Progenitor cell of endocrine pancreas (in vitro differentiated cells): ENCODE measurements at regions not wholly inside any gene's neighbourhood (a gene's known extent, or its start where the extent isn't known, plus 50 kb on each side); places are given as distances from the start of the nearest gene placed in this dataset.

ENCODE experiments used
- DNase-seq: peaks from one replicate; pipeline ENCODE4 v3.0.0; 2021; ENCODE audit warnings: low spot score; ENCODE audit not compliant: unreplicated experiment
- H3K27ac Mint-ChIP-seq: 2 replicates; pipeline ENCODE4 v1.8.0; 2021; ENCODE audit warnings: mild to moderate bottlenecking, moderate library complexity, mixed read lengths
- H3K27me3 Mint-ChIP-seq: 2 replicates; pipeline ENCODE4 v1.8.0; 2021; ENCODE audit warnings: mixed read lengths
- H3K36me3 Mint-ChIP-seq: 2 replicates; pipeline ENCODE4 v1.8.0; 2022; ENCODE audit warnings: mixed read lengths; ENCODE audit not compliant: insufficient read depth
- H3K4me1 Mint-ChIP-seq: 2 replicates; pipeline ENCODE4 v1.8.0; 2021; ENCODE audit warnings: low read depth, mixed read lengths
- H3K4me3 Mint-ChIP-seq: 2 replicates; pipeline ENCODE4 v1.8.0; 2021; ENCODE audit warnings: low read depth, mild to moderate bottlenecking, moderate library complexity, mixed read lengths
- H3K9me3 Mint-ChIP-seq: 2 replicates; pipeline ENCODE4 v1.8.0; 2021; ENCODE audit warnings: low read depth, mixed read lengths
- TF ChIP-seq, protein P1 (sequence below): fragments of 200-600 bp; sonication (generic); IDR thresholded peaks from one replicate; pipeline ENCODE4 v1.5.0; 2021; ENCODE audit warnings: antibody characterized with exemption, mild to moderate bottlenecking; ENCODE audit not compliant: unreplicated experiment

GRCh38 chr7:68964060-68964459 is 634.2 kb upstream of the AUTS2 start:
- H3K4me3 Mint-ChIP-seq, result no peak overlapping the region
- DNase-seq, result no peak
- H3K27ac Mint-ChIP-seq, result no peak overlapping the region
- H3K27me3 Mint-ChIP-seq, result no peaks in the 10 kb centered on the region
- no peaks in the 10 kb centered on the region for H3K36me3 Mint-ChIP-seq
- peaks cover 4% of the 10 kb centered on the region for H3K9me3 Mint-ChIP-seq
- TF ChIP-seq, protein P1, sequence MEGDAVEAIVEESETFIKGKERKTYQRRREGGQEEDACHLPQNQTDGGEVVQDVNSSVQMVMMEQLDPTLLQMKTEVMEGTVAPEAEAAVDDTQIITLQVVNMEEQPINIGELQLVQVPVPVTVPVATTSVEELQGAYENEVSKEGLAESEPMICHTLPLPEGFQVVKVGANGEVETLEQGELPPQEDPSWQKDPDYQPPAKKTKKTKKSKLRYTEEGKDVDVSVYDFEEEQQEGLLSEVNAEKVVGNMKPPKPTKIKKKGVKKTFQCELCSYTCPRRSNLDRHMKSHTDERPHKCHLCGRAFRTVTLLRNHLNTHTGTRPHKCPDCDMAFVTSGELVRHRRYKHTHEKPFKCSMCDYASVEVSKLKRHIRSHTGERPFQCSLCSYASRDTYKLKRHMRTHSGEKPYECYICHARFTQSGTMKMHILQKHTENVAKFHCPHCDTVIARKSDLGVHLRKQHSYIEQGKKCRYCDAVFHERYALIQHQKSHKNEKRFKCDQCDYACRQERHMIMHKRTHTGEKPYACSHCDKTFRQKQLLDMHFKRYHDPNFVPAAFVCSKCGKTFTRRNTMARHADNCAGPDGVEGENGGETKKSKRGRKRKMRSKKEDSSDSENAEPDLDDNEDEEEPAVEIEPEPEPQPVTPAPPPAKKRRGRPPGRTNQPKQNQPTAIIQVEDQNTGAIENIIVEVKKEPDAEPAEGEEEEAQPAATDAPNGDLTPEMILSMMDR, result no peak
- H3K4me1 Mint-ChIP-seq, result no peaks in the 10 kb centered on the region

DNA sequence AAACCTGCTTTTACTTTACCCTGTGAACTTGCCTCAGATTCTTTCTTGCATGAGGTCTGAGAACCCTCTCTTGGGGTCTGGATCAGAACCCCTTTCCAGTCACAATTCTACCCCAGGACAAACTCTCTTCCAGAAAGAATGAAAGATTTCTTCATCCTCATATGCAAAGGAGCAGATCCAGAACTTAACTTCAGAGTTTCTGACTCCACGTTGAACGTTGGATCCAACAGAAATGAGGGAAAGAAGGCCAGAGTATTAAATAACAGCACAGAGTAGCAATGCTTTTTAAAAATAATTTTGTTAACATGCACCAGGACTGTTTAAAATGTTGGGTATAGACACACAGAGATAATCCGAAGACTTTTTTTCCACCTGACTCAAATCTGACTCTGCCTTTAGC is 632.9 kb upstream of the AUTS2 start:
- H3K4me1 Mint-ChIP-seq, result no peaks in the 10 kb centered on the region

DNA sequence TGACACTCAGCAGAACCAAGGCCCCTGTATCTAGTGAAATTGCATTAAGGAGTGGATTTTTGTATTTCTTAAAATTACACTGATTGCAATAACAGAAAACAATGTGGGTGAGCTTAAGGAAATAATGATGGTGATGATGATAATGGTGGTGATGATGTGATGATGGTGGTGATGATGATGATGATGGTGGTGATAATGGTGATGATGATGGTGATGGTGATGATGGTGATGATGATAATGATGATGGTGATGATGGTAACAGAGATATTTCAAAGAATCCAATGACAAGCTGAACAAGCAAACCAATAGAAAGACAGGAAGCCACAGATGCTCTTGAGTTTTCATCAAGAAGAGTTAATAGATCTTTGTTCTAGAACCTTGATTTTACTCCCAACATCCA is 630.7 kb upstream of the AUTS2 start:
- DNase-seq, result no peak
- Mint-ChIP-seq H3K27ac (no peak overlapping the region), H3K27me3 (peaks cover 12% of the 10 kb centered on the region), H3K36me3 (no peaks in the 10 kb centered on the region), H3K9me3 (peaks cover 6% of the 10 kb centered on the region), H3K4me3 (no peak overlapping the region), H3K4me1 (no peaks in the 10 kb centered on the region)
- TF ChIP-seq, protein P1, result no peak

More for the DNA sequence above, 632.9 kb upstream of the AUTS2 start:
- no peak for DNase-seq
- peaks cover 6% of the 10 kb centered on the region for H3K9me3 Mint-ChIP-seq
- no peak overlapping the region for H3K4me3 Mint-ChIP-seq
- H3K36me3 Mint-ChIP-seq, result no peaks in the 10 kb centered on the region
- TF ChIP-seq, protein P1, result no peak
- H3K27me3 Mint-ChIP-seq, result no peaks in the 10 kb centered on the region
- H3K27ac Mint-ChIP-seq, result no peak overlapping the region

- H3K4me1 Mint-ChIP-seq, result no peaks in the 10 kb centered on the region
These were observed 628.7 kb upstream of the AUTS2 start for GRCh38 chr7:68969571-68969970.

DNA sequence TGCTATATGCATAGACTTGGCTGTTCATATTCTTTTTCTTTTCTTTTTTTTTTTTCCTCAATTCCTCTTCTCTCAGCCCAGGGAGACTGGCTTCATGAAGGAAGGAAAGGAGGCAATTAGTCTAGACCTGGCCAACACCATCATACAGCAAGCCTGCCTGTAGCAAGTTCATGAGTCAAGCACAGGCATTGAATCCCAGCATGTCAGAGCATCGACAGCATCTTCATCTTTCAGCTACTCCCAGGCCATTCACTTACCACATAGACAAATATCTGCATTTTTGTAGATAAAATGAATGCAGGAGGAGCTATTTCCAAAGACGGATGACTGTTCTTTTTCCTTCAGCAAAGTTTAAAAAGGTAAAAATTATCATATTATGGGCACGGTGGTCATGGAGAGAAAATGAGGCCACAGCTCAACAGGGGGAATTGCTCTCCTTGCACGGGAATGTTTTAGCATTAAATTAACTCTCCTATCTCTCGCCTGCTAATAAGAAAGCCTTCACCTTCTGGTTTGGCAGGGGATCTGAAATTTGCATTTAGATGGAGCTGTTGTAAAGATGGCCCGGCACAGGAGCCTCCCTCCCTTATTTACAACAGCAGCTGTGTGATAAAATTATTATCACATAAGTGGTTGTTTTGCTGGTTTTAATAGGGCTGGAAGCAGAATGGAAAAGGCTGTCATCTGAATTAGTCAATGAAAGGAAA is 626.5 kb upstream of the AUTS2 start:
- no peaks in the 10 kb centered on the region for H3K36me3 Mint-ChIP-seq
- no peak for DNase-seq
- peaks cover 22% of the 10 kb centered on the region for H3K27me3 Mint-ChIP-seq
- H3K9me3 Mint-ChIP-seq, result peaks cover 6% of the 10 kb centered on the region
- no peak overlapping the region for H3K4me3 Mint-ChIP-seq
- H3K27ac Mint-ChIP-seq, result no peak overlapping the region
- TF ChIP-seq, protein P1, result no peak
- no peaks in the 10 kb centered on the region for H3K4me1 Mint-ChIP-seq

More at GRCh38 chr7:68969571-68969970, 628.7 kb upstream of the AUTS2 start:
- TF ChIP-seq, protein P1, result no peak
- H3K36me3 Mint-ChIP-seq, result no peaks in the 10 kb centered on the region
- H3K27me3 Mint-ChIP-seq, result peaks cover 19% of the 10 kb centered on the region
- no peak overlapping the region for H3K4me3 Mint-ChIP-seq
- H3K27ac Mint-ChIP-seq, result no peak overlapping the region
- H3K9me3 Mint-ChIP-seq, result peaks cover 6% of the 10 kb centered on the region
- no peak for DNase-seq
